ENCODE measurements at regions not wholly inside any gene's neighbourhood (a gene's known extent, or its start where the extent isn't known, plus 50 kb on each side); places are given as distances from the start of the nearest gene placed in this dataset.

DNA sequence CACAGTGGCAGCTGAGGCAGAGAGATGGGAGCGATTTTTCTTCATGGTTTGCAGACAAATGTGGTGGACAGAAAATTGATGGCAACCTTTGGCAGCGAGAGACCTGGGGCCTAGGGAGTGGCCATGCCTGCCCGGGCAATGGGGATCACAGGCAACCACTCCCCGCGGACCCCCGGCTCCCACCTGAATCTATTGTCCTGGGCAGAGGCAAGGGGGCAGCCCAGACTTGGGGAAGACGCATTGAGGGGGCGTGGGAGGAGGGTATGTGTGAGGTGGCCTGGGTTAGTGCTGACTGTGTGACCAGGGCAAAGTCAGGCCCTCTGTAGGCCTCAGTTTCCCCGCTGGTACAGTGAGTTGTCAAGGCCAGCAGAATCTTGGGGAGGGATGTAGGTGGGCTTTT lies 53.6 kb upstream of the BLCAP start:
- peaks cover 11% of the 10 kb centered on the region for H3K27me3 Mint-ChIP-seq (ENCODE audit: low read depth)
- no peak overlapping the region for H3K27ac Mint-ChIP-seq
- no peak overlapping the region for H3K4me3 Mint-ChIP-seq
- no peaks in the 10 kb centered on the region for H3K9me3 Mint-ChIP-seq
- no peaks in the 10 kb centered on the region for H3K4me1 Mint-ChIP-seq (ENCODE audit: low read depth)
- no peaks in the 10 kb centered on the region for H3K36me3 Mint-ChIP-seq (ENCODE audit: low read depth)

DNA sequence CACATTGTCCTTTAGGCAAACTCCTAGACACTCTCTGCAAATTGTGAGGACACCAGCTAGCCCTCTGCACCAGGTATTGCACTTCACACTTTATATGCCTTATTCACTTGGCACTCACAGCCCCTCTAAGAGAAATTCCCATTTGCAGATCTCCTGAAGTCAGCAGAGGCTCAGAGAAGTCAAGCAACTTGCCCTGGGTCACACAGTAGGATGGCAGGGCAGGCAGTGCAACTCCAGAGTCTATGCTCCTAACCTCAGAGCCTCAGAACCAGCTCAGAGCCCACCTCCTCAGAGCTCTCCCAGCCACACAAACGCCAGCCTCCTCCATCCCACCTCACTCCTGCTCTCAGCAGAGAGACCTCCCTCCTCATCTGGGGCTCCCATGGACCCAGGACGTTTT lies 52.4 kb upstream of the BLCAP start:
- Mint-ChIP-seq H3K4me3 (no peak overlapping the region), H3K4me1 (ENCODE audit: low read depth) (no peaks in the 10 kb centered on the region), H3K36me3 (ENCODE audit: low read depth) (no peaks in the 10 kb centered on the region), H3K27ac (no peak overlapping the region), H3K27me3 (ENCODE audit: low read depth) (peaks cover 11% of the 10 kb centered on the region), H3K9me3 (no peaks in the 10 kb centered on the region)

DNA sequence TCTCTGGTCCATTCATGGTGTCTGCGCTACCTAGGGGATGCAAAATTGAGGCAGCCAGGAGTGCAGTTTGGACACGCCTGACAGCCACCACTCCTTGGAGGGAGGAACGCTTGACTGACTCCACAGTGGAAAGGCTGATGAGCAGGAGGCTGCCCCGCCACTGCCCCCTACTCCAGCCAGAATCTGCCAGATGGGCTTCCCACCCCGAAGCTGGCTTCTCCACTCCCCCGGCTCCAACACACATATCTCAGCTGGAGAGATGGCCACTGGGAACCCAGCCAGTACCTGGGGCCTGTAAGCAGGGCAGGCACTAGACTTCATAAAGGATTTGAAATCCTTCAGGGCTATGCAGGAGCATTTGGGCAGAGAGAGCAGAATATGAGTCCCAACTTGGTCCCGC lies 51.4 kb upstream of the BLCAP start:
- Mint-ChIP-seq H3K4me3 (no peak overlapping the region), H3K36me3 (ENCODE audit: low read depth) (no peaks in the 10 kb centered on the region), H3K9me3 (no peaks in the 10 kb centered on the region), H3K4me1 (ENCODE audit: low read depth) (no peaks in the 10 kb centered on the region), H3K27me3 (ENCODE audit: low read depth) (peaks cover 3% of the 10 kb centered on the region), H3K27ac (no peak overlapping the region)

GRCh38 chr20:37577981-37578380 lies 50.3 kb upstream of the BLCAP start:
- H3K27ac Mint-ChIP-seq, result no peak overlapping the region
- H3K9me3 Mint-ChIP-seq, result no peaks in the 10 kb centered on the region
- no peaks in the 10 kb centered on the region for H3K36me3 Mint-ChIP-seq (ENCODE audit: low read depth)
- peaks cover 3% of the 10 kb centered on the region for H3K27me3 Mint-ChIP-seq (ENCODE audit: low read depth)
- H3K4me1 Mint-ChIP-seq (ENCODE audit: low read depth), result no peaks in the 10 kb centered on the region
- no peak overlapping the region for H3K4me3 Mint-ChIP-seq

Measured in T-helper 1 cell treated with Interleukin-12 subunit alpha and Interleukin-12 subunit beta and Interleukin-4 antibody, amounts not matched to agents 30 μg/mL and 1 μg/mL, for 36 hours (primary cell).